HG03521 (cell line): ENCODE measurements at regions not wholly inside any gene's neighbourhood (a gene's known extent, or its start where the extent isn't known, plus 50 kb on each side); places are given as distances from the start of the nearest gene placed in this dataset.

ENCODE experiments used
- ATAC-seq: cut with Tn5 transposase; IDR thresholded peaks from one replicate; pipeline ENCODE4 v1.9.1; 2021; ENCODE audit warnings: mild to moderate bottlenecking, moderate library complexity; ENCODE audit not compliant: unreplicated experiment

DNA sequence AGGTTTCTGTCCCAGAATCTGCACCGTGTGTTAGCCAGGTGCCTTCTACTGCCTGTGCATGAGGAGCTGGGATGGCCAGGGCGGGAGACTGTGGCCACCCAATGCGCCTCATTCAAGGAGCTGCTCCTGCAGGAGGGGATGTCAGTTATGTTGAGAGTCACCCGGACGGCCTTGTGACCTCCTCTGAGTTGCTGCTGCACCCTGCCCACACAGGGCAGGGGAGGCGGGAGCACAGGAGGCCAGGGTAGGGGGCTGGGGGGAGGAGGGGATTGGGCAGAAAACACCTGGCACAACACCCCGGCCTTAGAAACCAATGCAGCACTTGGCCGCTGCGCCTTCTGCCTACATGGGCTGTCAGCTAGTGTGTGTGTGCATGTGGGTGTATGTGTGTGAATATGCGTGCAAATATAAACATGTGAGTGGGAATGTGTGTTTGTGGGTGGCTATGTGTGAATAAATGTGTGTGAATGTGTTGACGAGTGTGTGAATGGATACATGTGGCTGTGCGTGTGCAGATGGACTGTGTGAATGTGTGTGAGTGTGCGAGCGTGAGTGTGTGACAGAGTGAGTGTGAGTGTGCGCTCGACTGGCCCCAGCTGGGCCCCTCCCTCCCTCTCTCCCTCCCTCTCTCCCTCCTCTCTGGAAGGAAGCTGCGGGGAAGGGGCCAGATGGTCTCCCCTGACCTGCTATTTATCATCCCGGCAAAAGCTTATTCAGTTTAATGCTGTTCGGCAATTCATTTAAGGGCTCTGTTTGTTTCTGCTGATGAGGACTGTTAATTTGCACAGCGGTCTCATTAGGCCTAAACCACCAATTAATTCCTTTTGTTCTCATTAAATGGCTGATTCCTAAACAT is 106.9 kb downstream of the TLE3 start:
- ATAC-seq: no peak

GRCh38 chr15:69991551-69991980 is 106.2 kb downstream of the TLE3 start:
- ATAC-seq: no peak

DNA sequence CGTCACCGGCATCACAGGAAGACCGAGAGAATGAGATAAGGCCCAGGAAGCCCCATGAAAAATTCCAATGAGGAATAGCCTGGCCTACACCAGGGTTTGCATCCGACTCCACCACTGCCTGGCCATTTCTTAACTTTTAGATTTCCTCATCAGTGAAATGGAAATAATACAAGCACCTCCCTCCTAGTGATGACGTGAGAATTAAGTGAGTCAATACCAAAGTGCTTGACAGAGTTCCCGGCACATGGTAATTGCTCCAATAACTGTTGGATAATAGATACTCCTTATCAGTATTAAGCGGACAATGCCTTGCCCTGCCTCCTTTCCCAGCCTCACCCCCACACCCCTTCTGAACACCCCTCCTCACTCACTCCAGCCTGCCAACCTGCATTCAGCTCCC is 105.4 kb downstream of the TLE3 start:
- ATAC-seq: no peak

DNA sequence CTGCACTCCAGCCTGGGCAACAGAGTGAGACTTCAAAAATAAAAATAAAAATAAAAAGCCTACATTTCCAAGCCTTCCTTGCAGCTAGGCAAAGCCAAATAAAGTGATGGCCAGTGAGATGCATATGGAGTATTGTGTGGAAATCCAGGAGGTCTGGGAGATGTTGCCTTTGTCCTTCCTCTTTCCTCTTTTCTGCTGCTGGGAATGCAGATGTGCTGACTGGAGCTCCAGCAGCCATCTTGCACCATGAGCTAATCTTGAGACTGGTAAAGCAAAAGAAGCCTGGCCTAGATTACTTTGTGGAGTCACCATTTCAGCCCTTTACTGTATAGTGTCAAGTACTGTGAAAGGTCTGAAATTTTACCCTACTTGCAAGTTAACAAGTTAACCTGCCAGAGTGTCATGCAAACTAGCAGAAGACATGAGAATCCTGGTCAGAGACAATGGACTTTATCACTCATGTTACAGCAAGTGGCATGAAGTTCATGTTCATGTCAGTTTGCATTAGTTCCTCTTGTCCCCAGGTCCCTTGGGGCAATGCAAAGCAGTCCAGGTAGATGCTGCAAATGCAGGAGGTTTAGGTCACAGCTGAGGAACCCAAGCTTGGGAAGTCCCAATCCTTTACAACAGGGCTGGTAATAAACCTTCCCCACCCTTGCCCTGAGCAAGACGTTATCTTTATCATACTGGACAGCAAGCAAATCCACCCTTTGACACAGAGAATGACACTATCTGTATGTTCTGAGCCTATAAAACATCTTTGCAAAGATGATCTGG is 103.1 kb downstream of the TLE3 start:
- no peak for ATAC-seq

GRCh38 chr15:69996321-69997160 is 101.2 kb downstream of the TLE3 start:
- no peak for ATAC-seq

- ATAC-seq: no peak
Observed at GRCh38 chr15:69997161-69997485, 100.6 kb downstream of the TLE3 start.
